Activated T-helper 17 cell treated with anti-CD3 and anti-CD28 coated beads, Interleukin-2, amount 50 U/mL, for 72 hours (primary cell): ENCODE measurements at regions not wholly inside any gene's neighbourhood (a gene's known extent, or its start where the extent isn't known, plus 50 kb on each side); places are given as distances from the start of the nearest gene placed in this dataset.

ENCODE experiments used
- ATAC-seq: fragments of 150-1000 bp; cut with Tn5 transposase; replicated peaks from 2 replicates; pipeline ENCODE4 v1.10.0; 2021; ENCODE audit warnings: mild to moderate bottlenecking, moderate library complexity
- H3K27ac Mint-ChIP-seq: one replicate; pipeline ENCODE4 v1.8.0; 2022; ENCODE audit warnings: mixed read lengths
- H3K27me3 Mint-ChIP-seq: one replicate; pipeline ENCODE4 v1.8.0; 2022; ENCODE audit warnings: mixed read lengths
- H3K36me3 Mint-ChIP-seq: one replicate; pipeline ENCODE4 v1.8.0; 2022; ENCODE audit warnings: low read depth, mild to moderate bottlenecking, mixed read lengths
- H3K4me1 Mint-ChIP-seq: one replicate; pipeline ENCODE4 v1.8.0; 2022; ENCODE audit warnings: mixed read lengths
- H3K4me3 Mint-ChIP-seq: one replicate; pipeline ENCODE4 v1.8.0; 2022; ENCODE audit warnings: mild to moderate bottlenecking, mixed read lengths
- H3K9me3 Mint-ChIP-seq: one replicate; pipeline ENCODE4 v1.8.0; 2022; ENCODE audit warnings: mixed read lengths

DNA sequence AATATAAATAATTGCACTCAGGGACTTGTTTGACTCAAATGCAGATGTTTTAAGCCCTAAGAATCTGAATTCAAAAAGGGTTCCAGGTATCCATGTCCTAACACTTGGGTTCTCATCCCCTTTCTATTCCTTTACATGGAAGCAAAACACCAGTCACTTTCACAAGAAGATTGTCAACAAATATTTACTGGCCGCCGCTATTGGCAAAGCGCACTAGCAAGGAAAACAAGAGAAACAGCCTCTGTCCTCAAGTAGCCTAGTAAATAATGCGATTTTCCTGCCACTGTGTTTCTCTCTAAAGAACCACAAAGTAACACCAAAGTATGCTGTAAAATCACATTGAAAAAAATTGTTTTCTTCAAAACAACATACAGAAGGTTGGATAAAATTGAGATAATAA lies 66.7 kb upstream of the EZH2 start:
- no peaks in the 10 kb centered on the region for H3K4me1 Mint-ChIP-seq
- H3K36me3 Mint-ChIP-seq, result no peaks in the 10 kb centered on the region
- ATAC-seq, result no peak
- H3K27ac Mint-ChIP-seq, result no peak overlapping the region
- no peaks in the 10 kb centered on the region for H3K27me3 Mint-ChIP-seq
- H3K4me3 Mint-ChIP-seq, result no peak overlapping the region
- no peaks in the 10 kb centered on the region for H3K9me3 Mint-ChIP-seq

GRCh38 chr7:148944935-148945934 lies 61.1 kb upstream of the EZH2 start:
- H3K27me3 Mint-ChIP-seq, result no peaks in the 10 kb centered on the region
- ATAC-seq, result no peak
- peaks cover 11% of the 10 kb centered on the region for H3K36me3 Mint-ChIP-seq
- H3K4me3 Mint-ChIP-seq, result no peak overlapping the region
- H3K9me3 Mint-ChIP-seq, result no peaks in the 10 kb centered on the region
- no peak overlapping the region for H3K27ac Mint-ChIP-seq
- peaks cover 9% of the 10 kb centered on the region for H3K4me1 Mint-ChIP-seq

DNA sequence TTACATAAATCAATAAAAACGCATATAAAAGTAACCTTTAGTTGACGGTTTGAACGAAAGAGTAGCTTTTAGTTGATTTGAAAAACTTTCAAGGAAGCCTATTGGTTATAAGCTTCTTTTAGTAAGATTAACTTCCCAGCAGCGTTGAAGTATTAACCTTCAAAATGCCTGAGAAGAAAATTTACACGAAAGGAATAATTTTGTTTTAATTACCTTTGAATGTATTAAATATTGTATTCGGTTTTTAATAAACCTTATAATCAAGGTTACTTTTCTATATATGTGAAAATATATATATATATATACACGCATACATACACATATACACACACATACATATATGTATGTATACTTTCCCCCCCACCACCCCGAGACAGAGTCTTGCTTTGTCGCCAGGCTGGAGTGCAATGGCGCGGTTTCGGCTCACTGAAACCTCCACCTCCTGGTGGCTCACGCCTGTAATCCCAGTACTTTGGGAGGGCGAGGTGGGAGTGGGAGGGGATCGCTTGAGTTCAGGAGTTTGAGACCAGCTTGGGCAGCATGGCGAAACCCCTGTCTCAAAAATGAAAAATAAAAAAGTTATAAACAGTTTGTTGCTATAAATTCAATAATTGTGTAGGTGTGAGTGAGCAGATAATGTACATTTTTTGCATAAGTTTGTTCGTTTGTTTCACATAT lies 57.6 kb upstream of the EZH2 start:
- H3K4me3 Mint-ChIP-seq, result peak overlapping the region; percentile 91
- peaks cover 16% of the 10 kb centered on the region for H3K4me1 Mint-ChIP-seq
- peak overlapping the region; percentile 97 for H3K27ac Mint-ChIP-seq
- ATAC-seq, result peak; percentile 66
- H3K27me3 Mint-ChIP-seq, result no peaks in the 10 kb centered on the region
- no peaks in the 10 kb centered on the region for H3K9me3 Mint-ChIP-seq
- H3K36me3 Mint-ChIP-seq, result peaks cover 11% of the 10 kb centered on the region

- H3K9me3 Mint-ChIP-seq, result no peaks in the 10 kb centered on the region
- H3K36me3 Mint-ChIP-seq, result peaks cover 11% of the 10 kb centered on the region
- peaks cover 16% of the 10 kb centered on the region for H3K4me1 Mint-ChIP-seq
- H3K27ac Mint-ChIP-seq, result peak overlapping the region; percentile 97
- H3K27me3 Mint-ChIP-seq, result no peaks in the 10 kb centered on the region
- ATAC-seq, result peak; percentile 65
- H3K4me3 Mint-ChIP-seq, result peak overlapping the region; percentile 91
These were observed 56.9 kb upstream of the EZH2 start for GRCh38 chr7:148940702-148941597.

DNA sequence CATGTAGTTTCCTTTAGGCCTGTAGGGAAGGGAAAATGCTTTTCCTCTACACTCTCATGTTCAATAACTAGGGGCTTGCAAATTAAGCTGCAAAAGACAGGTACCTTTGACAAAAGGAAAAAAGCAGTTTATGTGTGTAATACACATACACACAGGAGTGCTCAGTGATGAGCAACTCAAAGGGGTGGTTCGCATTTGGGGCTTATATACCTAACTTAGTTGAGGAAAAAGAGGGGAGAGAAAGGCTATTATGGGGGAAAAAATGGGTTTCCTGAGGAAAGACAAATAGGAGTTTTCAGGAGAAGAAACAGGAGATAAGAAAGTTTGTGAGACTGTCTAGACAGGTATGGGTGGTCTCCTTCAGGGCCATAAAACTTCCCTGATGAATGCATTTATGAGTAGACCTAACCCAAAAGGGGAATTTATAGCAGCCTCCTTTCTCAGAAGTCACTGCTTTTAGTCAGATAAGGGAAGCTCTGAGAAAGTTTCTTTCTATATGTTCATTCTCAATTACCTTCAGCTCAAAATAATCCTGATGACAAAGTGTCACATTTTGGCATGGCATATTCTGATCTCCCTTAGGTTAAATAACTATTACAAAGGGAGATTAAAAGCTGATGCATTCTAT lies 55.2 kb upstream of the EZH2 start:
- Mint-ChIP-seq H3K4me1 (peaks cover 16% of the 10 kb centered on the region), H3K27me3 (no peaks in the 10 kb centered on the region), H3K27ac (peak overlapping the region; percentile 69), H3K4me3 (peak overlapping the region; percentile 91), H3K9me3 (no peaks in the 10 kb centered on the region), H3K36me3 (peaks cover 11% of the 10 kb centered on the region)
- peak; percentile 67 for ATAC-seq

GRCh38 chr7:148935451-148935850 lies 51.4 kb upstream of the EZH2 start:
- H3K4me3 Mint-ChIP-seq, result no peak overlapping the region
- no peak overlapping the region for H3K27ac Mint-ChIP-seq
- H3K4me1 Mint-ChIP-seq, result peaks cover 14% of the 10 kb centered on the region
- no peak for ATAC-seq
- no peaks in the 10 kb centered on the region for H3K36me3 Mint-ChIP-seq
- no peaks in the 10 kb centered on the region for H3K27me3 Mint-ChIP-seq
- no peaks in the 10 kb centered on the region for H3K9me3 Mint-ChIP-seq
